ENCODE measurements at regions not wholly inside any gene's neighbourhood (a gene's known extent, or its start where the extent isn't known, plus 50 kb on each side); places are given as distances from the start of the nearest gene placed in this dataset.
"Not testable (repeated sequence)": the region's sequence is repeated elsewhere in the genome, so short reads cannot be mapped to it uniquely, and the experiment has no call there.

GRCh38 chr1:148264374-148265276 lies 112.5 kb upstream of the NBPF11 start:
- no peak for DNase-seq (ENCODE audit: low read depth in 2 of 2)

- DNase-seq (ENCODE audit: low read depth in 2 of 2), result no peak
Observed at GRCh38 chr1:148263906-148264255, 111.8 kb upstream of the NBPF11 start.

GRCh38 chr1:148263128-148263905 lies 111.2 kb upstream of the NBPF11 start:
- DNase-seq (ENCODE audit: low read depth in 2 of 2), result peak; percentile 25 to 28

GRCh38 chr1:148261684-148262083 lies 109.6 kb upstream of the NBPF11 start:
- DNase-seq (ENCODE audit: low read depth in 2 of 2), result not testable (repeated sequence)

- not testable (repeated sequence) for DNase-seq (ENCODE audit: low read depth in 2 of 2)
Observed at GRCh38 chr1:148257886-148258285, 105.8 kb upstream of the NBPF11 start.

- not testable (repeated sequence) for DNase-seq (ENCODE audit: low read depth in 2 of 2)
Observed at GRCh38 chr1:148254611-148255429, 102.7 kb upstream of the NBPF11 start.

GRCh38 chr1:148253808-148254207 lies 101.7 kb upstream of the NBPF11 start:
- DNase-seq (ENCODE audit: low read depth in 2 of 2), result not testable (repeated sequence)

- not testable (repeated sequence) for DNase-seq (ENCODE audit: low read depth in 2 of 2)
Observed at GRCh38 chr1:148248798-148249197, 96.7 kb upstream of the NBPF11 start.

- DNase-seq (ENCODE audit: low read depth in 2 of 2), result not testable (repeated sequence)
Observed at GRCh38 chr1:148246258-148246861, 94.3 kb upstream of the NBPF11 start.

- DNase-seq (ENCODE audit: low read depth in 2 of 2), result not testable (repeated sequence)
Observed at GRCh38 chr1:148245843-148246242, 93.8 kb upstream of the NBPF11 start.

- DNase-seq (ENCODE audit: low read depth in 2 of 2), result not testable (repeated sequence)
Observed at GRCh38 chr1:148245443-148245842, 93.4 kb upstream of the NBPF11 start.

- not testable (repeated sequence) for DNase-seq (ENCODE audit: low read depth in 2 of 2)
Observed at GRCh38 chr1:148233250-148233649, 81.2 kb upstream of the NBPF11 start.

GRCh38 chr1:148228846-148229245 lies 76.8 kb upstream of the NBPF11 start:
- DNase-seq (ENCODE audit: low read depth in 2 of 2), result not testable (repeated sequence)

GRCh38 chr1:148222399-148223159 lies 70.5 kb upstream of the NBPF11 start:
- not testable (repeated sequence) for DNase-seq (ENCODE audit: low read depth in 2 of 2)

- not testable (repeated sequence) for DNase-seq (ENCODE audit: low read depth in 2 of 2)
Observed at GRCh38 chr1:148221593-148221992, 69.5 kb upstream of the NBPF11 start.

- not testable (repeated sequence) for DNase-seq (ENCODE audit: low read depth in 2 of 2)
Observed at GRCh38 chr1:148219229-148219628, 67.1 kb upstream of the NBPF11 start.

GRCh38 chr1:148211191-148211590 lies 59.1 kb upstream of the NBPF11 start:
- DNase-seq (ENCODE audit: low read depth in 2 of 2), result not testable (repeated sequence)

- DNase-seq (ENCODE audit: low read depth in 2 of 2), result not testable (repeated sequence)
Observed at GRCh38 chr1:148210624-148211023, 58.5 kb upstream of the NBPF11 start.

GRCh38 chr1:148210166-148210565 lies 58.1 kb upstream of the NBPF11 start:
- not testable (repeated sequence) for DNase-seq (ENCODE audit: low read depth in 2 of 2)

- DNase-seq (ENCODE audit: low read depth in 2 of 2), result not testable (repeated sequence)
Observed at GRCh38 chr1:148202013-148202412, 49.9 kb upstream of the NBPF11 start.
